H1 (cell line): ENCODE measurements at regions not wholly inside any gene's neighbourhood (a gene's known extent, or its start where the extent isn't known, plus 50 kb on each side); places are given as distances from the start of the nearest gene placed in this dataset.

Experiments
- CHD2 ChIP-seq: IDR thresholded peaks from 2 replicates; pipeline ENCODE4 v1.6.1; 2012; ENCODE audit warnings: low read length, improper control_type of control experiment
- CREB1 ChIP-seq: IDR thresholded peaks from 2 replicates; pipeline ENCODE4 v1.6.1; 2012; ENCODE audit warnings: inconsistent platforms
- EP300 ChIP-seq, 2 experiments: IDR thresholded peaks; 1 replicate in 1 of 2; 2 replicates in 1 of 2; pipeline ENCODE4 v1.6.1; 2011 to 2012; ENCODE audit warnings: low read depth in 2 of 2, low read length in 2 of 2, mild to moderate bottlenecking in 2 of 2, borderline replicate concordance in 1 of 2, inconsistent platforms in 1 of 2, moderate library complexity in 1 of 2
- EZH2 ChIP-seq: fragments of 200-600 bp; sonication (generic); IDR thresholded peaks from 2 replicates; pipeline ENCODE4 v1.7.1; 2012; ENCODE audit warnings: low read depth, mild to moderate bottlenecking, moderate library complexity, low read length, inconsistent platforms; ENCODE audit not compliant: severe bottlenecking
- HDAC2 ChIP-seq, 2 experiments: fragments of 300-600 bp in 1 of 2; sonication (generic) in 1 of 2; IDR thresholded peaks; 2 replicates each; pipeline ENCODE4 v1.6.1; 2011 to 2012; ENCODE audit warnings: low read depth in 2 of 2, low read length in 2 of 2, mild to moderate bottlenecking in 2 of 2, moderate library complexity in 2 of 2, borderline replicate concordance in 1 of 2, inconsistent platforms in 1 of 2
- KDM5A ChIP-seq: fragments of 200-600 bp; IDR thresholded peaks from 2 replicates; pipeline ENCODE4 v1.7.1; 2012; ENCODE audit warnings: mild to moderate bottlenecking, low read length, inconsistent platforms, mixed read lengths
- NANOG ChIP-seq: IDR thresholded peaks from 2 replicates; pipeline ENCODE4 v1.6.1; 2011; ENCODE audit warnings: low read length, low read depth, mild to moderate bottlenecking, inconsistent platforms; ENCODE audit not compliant: insufficient read depth, poor library complexity, severe bottlenecking
- POLR2A ChIP-seq, 2 experiments: IDR thresholded peaks; 1 replicate in 1 of 2; 2 replicates in 1 of 2; pipeline ENCODE4 v1.6.1; 2011; ENCODE audit warnings: low read depth in 2 of 2, low read length in 2 of 2, mild to moderate bottlenecking in 2 of 2; ENCODE audit errors: control extremely low read depth in 1 of 2
- POLR2AphosphoS5 ChIP-seq: IDR thresholded peaks from 2 replicates; pipeline ENCODE4 v1.6.1; 2011; ENCODE audit warnings: low read depth, low read length
- RXRA ChIP-seq: IDR thresholded peaks from 2 replicates; pipeline ENCODE4 v1.6.1; 2011; ENCODE audit warnings: low read depth, mild to moderate bottlenecking, low read length, moderate library complexity; ENCODE audit not compliant: insufficient read depth
- SUZ12 ChIP-seq: fragments of 200-600 bp; sonication (generic); IDR thresholded peaks from 2 replicates; pipeline ENCODE4 v1.6.1; 2012; ENCODE audit warnings: mild to moderate bottlenecking, inconsistent platforms, low read length, moderate library complexity, mixed read lengths
- TAF1 ChIP-seq: IDR thresholded peaks from 2 replicates; pipeline ENCODE4 v1.6.1; 2011; ENCODE audit warnings: mild to moderate bottlenecking, low read depth, low read length
- TF ChIP-seq, protein P1 (sequence below), 3 experiments: IDR thresholded peaks; 1 replicate in 2 of 3; 2 replicates in 1 of 3; pipeline versions ENCODE4 v1.5.1 to v1.6.1; 2011; ENCODE audit warnings: low read length in 3 of 3, mild to moderate bottlenecking in 3 of 3, inconsistent platforms in 2 of 3, low read depth in 1 of 3, moderate library complexity in 1 of 3; ENCODE audit not compliant: insufficient read depth in 1 of 3; ENCODE audit errors: control extremely low read depth in 1 of 3
- TF ChIP-seq, protein P2 (sequence below): IDR thresholded peaks from 2 replicates; pipeline ENCODE4 v1.6.1; 2012; ENCODE audit warnings: inconsistent platforms

GRCh38 chr2:107036293-107036692 is 150.3 kb upstream of the ST6GAL2 start:
- TF ChIP-seq, protein P1, sequence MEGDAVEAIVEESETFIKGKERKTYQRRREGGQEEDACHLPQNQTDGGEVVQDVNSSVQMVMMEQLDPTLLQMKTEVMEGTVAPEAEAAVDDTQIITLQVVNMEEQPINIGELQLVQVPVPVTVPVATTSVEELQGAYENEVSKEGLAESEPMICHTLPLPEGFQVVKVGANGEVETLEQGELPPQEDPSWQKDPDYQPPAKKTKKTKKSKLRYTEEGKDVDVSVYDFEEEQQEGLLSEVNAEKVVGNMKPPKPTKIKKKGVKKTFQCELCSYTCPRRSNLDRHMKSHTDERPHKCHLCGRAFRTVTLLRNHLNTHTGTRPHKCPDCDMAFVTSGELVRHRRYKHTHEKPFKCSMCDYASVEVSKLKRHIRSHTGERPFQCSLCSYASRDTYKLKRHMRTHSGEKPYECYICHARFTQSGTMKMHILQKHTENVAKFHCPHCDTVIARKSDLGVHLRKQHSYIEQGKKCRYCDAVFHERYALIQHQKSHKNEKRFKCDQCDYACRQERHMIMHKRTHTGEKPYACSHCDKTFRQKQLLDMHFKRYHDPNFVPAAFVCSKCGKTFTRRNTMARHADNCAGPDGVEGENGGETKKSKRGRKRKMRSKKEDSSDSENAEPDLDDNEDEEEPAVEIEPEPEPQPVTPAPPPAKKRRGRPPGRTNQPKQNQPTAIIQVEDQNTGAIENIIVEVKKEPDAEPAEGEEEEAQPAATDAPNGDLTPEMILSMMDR (IDR thresholded peaks at IDR 0.05; ENCODE audit: control extremely low read depth in 1 of 3, insufficient read depth in 1 of 3, low read depth in 1 of 3, low read length in 3 of 3): no peak
- TF ChIP-seq SUZ12: no peak
- no peak for TF ChIP-seq EP300 (IDR thresholded peaks at IDR 0.05; ENCODE audit: borderline replicate concordance in 1 of 2, low read depth in 2 of 2, low read length in 2 of 2)
- TF ChIP-seq POLR2AphosphoS5: no peak
- no peak for TF ChIP-seq EZH2
- TF ChIP-seq POLR2A (IDR thresholded peaks at IDR 0.05; ENCODE audit: control extremely low read depth in 1 of 2, low read depth in 2 of 2, low read length in 2 of 2): no peak
- TF ChIP-seq HDAC2 (IDR thresholded peaks at IDR 0.05; ENCODE audit: borderline replicate concordance in 1 of 2, low read depth in 2 of 2, low read length in 2 of 2): no peak
- TF ChIP-seq CREB1: no peak
- TF ChIP-seq, protein P2, sequence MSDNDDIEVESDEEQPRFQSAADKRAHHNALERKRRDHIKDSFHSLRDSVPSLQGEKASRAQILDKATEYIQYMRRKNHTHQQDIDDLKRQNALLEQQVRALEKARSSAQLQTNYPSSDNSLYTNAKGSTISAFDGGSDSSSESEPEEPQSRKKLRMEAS: no peak
- TF ChIP-seq TAF1: no peak
- TF ChIP-seq KDM5A: no peak
- TF ChIP-seq RXRA: no peak
- no peak for TF ChIP-seq CHD2
- TF ChIP-seq NANOG: no peak
